Esophagus squamous epithelium (tissue), 5 donors: ENCODE measurements at regions not wholly inside any gene's neighbourhood (a gene's known extent, or its start where the extent isn't known, plus 50 kb on each side); places are given as distances from the start of the nearest gene placed in this dataset.
"Not testable (repeated sequence)": the region's sequence is repeated elsewhere in the genome, so short reads cannot be mapped to it uniquely, and the experiment has no call there.

Experiments used
- DNase-seq: peaks from one replicate; lab custom pipeline; 2025; lab: John Stamatoyannopoulos, UW
- H3K27ac ChIP-seq, 4 donors: fragments of 200-600 bp; sonication (generic); one replicate each; pipeline ENCODE4 v1.5.1; 2016 to 2019; ENCODE audit warnings: mild to moderate bottlenecking in 1 of 4
- H3K27me3 ChIP-seq, 4 donors: fragments of 200-600 bp; sonication (generic); 1 replicate in 3 of 4; 2 replicates in 1 of 4; pipeline versions ENCODE4 v1.5.1 to v1.6.0; 2017 to 2021; ENCODE audit warnings: antibody characterized with exemption in 1 of 4
- H3K36me3 ChIP-seq, 3 donors: fragments of 200-600 bp; sonication (generic); one replicate each; pipeline ENCODE4 v1.5.1; 2016 to 2019
- H3K4me1 ChIP-seq, 3 donors: fragments of 200-600 bp; sonication (generic); one replicate each; pipeline ENCODE4 v1.5.1; 2017 to 2019
- H3K4me3 ChIP-seq, 4 donors: fragments of 200-600 bp; sonication (generic); 1 replicate in 3 of 4; 2 replicates in 1 of 4; pipeline ENCODE4 v1.5.1; 2016 to 2019; ENCODE audit warnings: mild to moderate bottlenecking in 2 of 4, moderate library complexity in 1 of 4
- H3K9me3 ChIP-seq, 3 donors: fragments of 200-600 bp; sonication (generic); one replicate each; pipeline ENCODE4 v1.5.1; 2016 to 2019
- POLR2A ChIP-seq, 4 donors: fragments of 450-650 bp; IDR thresholded peaks; one replicate each; pipeline ENCODE4 v1.6.1; 2017; ENCODE audit warnings: antibody characterized with exemption in 4 of 4, mild to moderate bottlenecking in 4 of 4, moderate library complexity in 3 of 4
- WGBS, 2 donors: methylation state at CpG; one replicate each; pipeline ENCODE4 v1.1.5; 2018; 5-methylcytosine and 5-hydroxymethylcytosine counted together
- intact Hi-C: fragments of 100-400 bp; cut with DNase I; formaldehyde crosslinking; loops from one replicate; pipeline ENCODE4 v1.15.0; 2022
- TF ChIP-seq, protein P1 (sequence below), 6 experiments: fragments of 450-650 bp in 4 of 6; fragments of 200-600 bp in 2 of 6; sonication (generic) in 2 of 6; IDR thresholded peaks; one replicate each; pipeline ENCODE4 v1.5.1; 2016 to 2019; ENCODE audit warnings: antibody characterized with exemption in 6 of 6, mild to moderate bottlenecking in 4 of 6, moderate library complexity in 4 of 6
- donor health status: DM: yes; HTN: yes; CAD: no.

DNA sequence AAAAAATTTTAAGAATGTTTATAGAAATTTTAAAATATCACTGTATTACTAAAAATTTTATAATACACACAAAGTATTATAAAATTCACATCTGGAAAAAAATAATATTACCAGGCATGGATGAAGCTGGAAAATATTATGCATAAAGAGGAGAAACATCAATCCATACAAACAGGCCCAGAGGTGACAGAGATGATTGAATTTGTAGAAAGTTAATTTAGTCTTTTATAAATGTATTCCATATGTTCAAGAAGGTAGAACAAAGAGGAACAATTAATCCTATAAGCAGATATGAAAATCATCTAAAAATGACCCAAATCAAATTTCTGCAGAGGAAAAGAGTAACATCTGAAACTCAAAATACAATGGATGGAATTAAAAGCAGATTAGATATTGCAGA is 605.2 kb upstream of the CELF4 start:
- H3K9me3 ChIP-seq = no peaks in the 10 kb centered on the region
- no peaks in the 10 kb centered on the region for H3K4me1 ChIP-seq
- no peak overlapping the region for H3K27ac ChIP-seq
- DNase-seq = no peak
- no peaks in the 10 kb centered on the region for H3K27me3 ChIP-seq
- H3K4me3 ChIP-seq = no peak overlapping the region
- H3K36me3 ChIP-seq = no peaks in the 10 kb centered on the region
- TF ChIP-seq POLR2A (IDR thresholded peaks at IDR 0.05) = no peak
- TF ChIP-seq, protein P1, sequence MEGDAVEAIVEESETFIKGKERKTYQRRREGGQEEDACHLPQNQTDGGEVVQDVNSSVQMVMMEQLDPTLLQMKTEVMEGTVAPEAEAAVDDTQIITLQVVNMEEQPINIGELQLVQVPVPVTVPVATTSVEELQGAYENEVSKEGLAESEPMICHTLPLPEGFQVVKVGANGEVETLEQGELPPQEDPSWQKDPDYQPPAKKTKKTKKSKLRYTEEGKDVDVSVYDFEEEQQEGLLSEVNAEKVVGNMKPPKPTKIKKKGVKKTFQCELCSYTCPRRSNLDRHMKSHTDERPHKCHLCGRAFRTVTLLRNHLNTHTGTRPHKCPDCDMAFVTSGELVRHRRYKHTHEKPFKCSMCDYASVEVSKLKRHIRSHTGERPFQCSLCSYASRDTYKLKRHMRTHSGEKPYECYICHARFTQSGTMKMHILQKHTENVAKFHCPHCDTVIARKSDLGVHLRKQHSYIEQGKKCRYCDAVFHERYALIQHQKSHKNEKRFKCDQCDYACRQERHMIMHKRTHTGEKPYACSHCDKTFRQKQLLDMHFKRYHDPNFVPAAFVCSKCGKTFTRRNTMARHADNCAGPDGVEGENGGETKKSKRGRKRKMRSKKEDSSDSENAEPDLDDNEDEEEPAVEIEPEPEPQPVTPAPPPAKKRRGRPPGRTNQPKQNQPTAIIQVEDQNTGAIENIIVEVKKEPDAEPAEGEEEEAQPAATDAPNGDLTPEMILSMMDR (IDR thresholded peaks at IDR 0.05) = no peak
- intact Hi-C loops = no loop called here

DNA sequence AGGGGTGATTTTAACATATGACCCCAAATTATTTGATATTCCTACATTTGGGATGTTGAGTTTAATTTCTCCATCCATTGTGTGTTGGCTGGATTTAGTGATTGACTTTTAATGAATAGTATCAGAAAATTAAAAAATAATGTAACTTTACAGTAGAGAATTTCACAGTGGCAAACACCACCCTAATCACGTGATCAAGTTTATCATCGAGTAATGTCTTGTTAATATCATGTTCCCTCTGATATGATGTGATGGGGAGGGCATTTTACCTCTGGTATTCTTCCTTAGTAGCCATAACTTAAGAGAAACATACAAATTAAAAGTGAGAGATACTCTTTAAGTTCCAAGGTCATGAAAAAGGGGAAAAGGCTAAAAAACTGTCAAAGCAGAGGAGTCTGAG is 602.0 kb upstream of the CELF4 start:
- no peaks in the 10 kb centered on the region for H3K27me3 ChIP-seq
- no peak overlapping the region for H3K4me3 ChIP-seq
- TF ChIP-seq, protein P1 (IDR thresholded peaks at IDR 0.05) = no peak
- TF ChIP-seq POLR2A (IDR thresholded peaks at IDR 0.05) = no peak
- WGBS, 2 donors = 72 to 77% methylated on average over 2 of the region's 2 CpGs
- intact Hi-C loops = no loop called here
- no peak for DNase-seq
- no peak overlapping the region for H3K27ac ChIP-seq
- no peaks in the 10 kb centered on the region for H3K36me3 ChIP-seq
- H3K4me1 ChIP-seq = no peaks in the 10 kb centered on the region
- H3K9me3 ChIP-seq = no peaks in the 10 kb centered on the region

DNA sequence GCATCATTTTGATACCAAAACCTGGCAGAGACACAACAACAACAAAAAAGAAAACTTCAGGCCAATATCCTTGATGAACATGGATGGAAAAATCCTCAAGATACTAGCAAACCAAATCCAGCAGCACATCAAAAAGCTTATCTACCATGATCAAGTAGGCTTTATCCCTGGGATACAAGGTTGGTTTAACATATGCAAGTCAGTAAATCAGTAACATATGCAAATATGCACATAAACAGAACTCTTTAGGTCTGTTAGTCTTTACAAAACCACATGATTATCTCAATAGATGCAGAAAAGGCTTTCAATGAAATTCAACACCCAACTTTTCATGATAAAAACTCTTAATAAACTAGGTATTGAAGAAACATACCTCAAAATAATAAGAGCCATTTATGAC is 587.5 kb upstream of the CELF4 start:
- H3K4me1 ChIP-seq, H3K9me3 ChIP-seq, H3K27me3 ChIP-seq, H3K27ac ChIP-seq, H3K4me3 ChIP-seq, intact Hi-C loops, DNase-seq, H3K36me3 ChIP-seq: not testable (repeated sequence)

DNA sequence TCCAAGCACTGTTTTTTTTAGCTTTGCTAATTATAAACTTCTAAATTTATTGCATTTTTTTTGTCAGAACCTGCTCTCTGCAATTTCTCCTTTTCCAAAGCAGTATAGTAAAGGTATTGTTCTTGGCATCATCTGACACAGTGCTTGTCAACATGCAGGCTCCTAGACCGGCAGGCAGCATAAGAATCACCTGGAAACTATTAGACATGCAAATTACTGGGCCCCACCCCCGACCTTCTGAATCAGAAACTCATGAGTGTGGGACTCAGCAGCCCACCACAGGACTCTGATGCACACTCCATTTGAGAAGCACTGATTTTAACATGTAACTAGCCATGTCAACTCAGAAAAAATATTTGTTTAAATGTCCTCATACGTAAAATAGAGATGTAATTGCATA is 551.1 kb upstream of the CELF4 start:
- WGBS, 2 donors = 48 to 51% methylated on average over 3 of the region's 3 CpGs
- no peak for DNase-seq
- TF ChIP-seq, protein P1 (IDR thresholded peaks at IDR 0.05) = no peak
- no peak for TF ChIP-seq POLR2A (IDR thresholded peaks at IDR 0.05)
- Histone ChIP-seq H3K36me3 (no peaks in the 10 kb centered on the region), H3K4me1 (no peaks in the 10 kb centered on the region), H3K27me3 (no peaks in the 10 kb centered on the region), H3K9me3 (no peaks in the 10 kb centered on the region), H3K27ac (no peak overlapping the region), H3K4me3 (no peak overlapping the region)
- intact Hi-C loops = no loop called here

DNA sequence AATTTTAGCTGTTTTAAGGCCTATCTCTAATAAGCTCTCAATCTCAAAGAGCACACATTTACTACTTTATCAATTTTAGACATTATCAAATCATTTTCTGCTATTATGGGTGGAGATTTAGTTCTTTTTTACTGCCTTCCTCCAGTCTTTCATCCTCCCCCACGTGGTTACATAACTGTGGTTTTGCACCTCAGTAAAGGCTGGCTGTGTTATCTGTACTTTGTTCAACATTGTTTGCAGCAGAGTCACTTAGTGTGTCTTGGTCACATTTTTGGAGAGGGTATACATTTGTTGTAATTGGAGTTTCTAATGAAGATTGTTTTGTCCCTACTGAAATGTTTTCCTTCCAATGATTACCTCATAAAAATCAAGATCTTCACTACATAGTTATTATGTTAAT is 549.6 kb upstream of the CELF4 start:
- no peaks in the 10 kb centered on the region for H3K4me1 ChIP-seq
- H3K4me3 ChIP-seq = no peak overlapping the region
- H3K27ac ChIP-seq = no peak overlapping the region
- H3K36me3 ChIP-seq = no peaks in the 10 kb centered on the region
- H3K27me3 ChIP-seq = no peaks in the 10 kb centered on the region
- intact Hi-C loops = no loop called here
- no peak for DNase-seq
- no peaks in the 10 kb centered on the region for H3K9me3 ChIP-seq
- 48 to 50% methylated on average over 1 of the region's 1 CpG for WGBS, 2 donors
- TF ChIP-seq POLR2A (IDR thresholded peaks at IDR 0.05) = no peak
- TF ChIP-seq, protein P1 (IDR thresholded peaks at IDR 0.05) = no peak

DNA sequence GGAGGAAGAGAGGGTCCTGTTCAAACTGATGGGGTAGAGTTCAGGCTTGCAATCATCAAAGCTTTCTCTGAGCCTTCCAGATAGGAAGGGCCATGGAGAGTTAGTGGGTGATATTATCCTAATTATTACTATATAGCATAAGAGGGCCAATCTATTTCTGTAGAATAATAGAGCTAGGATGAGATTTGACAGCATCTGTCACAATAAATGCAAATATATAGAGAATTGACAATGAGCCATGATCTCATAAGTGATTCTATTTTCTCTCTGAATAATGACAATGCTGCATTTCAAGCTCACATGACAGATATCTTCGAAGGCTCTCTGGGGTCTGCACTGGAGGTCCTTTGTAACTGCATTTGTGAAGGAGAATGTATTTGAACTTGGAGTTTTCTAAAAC is 521.9 kb upstream of the CELF4 start:
- no peak for TF ChIP-seq POLR2A (IDR thresholded peaks at IDR 0.05)
- TF ChIP-seq, protein P1 (IDR thresholded peaks at IDR 0.05) = no peak
- DNase-seq = no peak
- H3K27ac ChIP-seq = no peak overlapping the region
- intact Hi-C loops = no loop called here
- H3K36me3 ChIP-seq = no peaks in the 10 kb centered on the region
- H3K4me3 ChIP-seq = no peak overlapping the region
- no peaks in the 10 kb centered on the region for H3K27me3 ChIP-seq
- WGBS, 2 donors = 67 to 68% methylated on average over 1 of the region's 1 CpG
- H3K4me1 ChIP-seq = no peaks in the 10 kb centered on the region
- no peaks in the 10 kb centered on the region for H3K9me3 ChIP-seq
